Motor neuron (in vitro differentiated cells): ENCODE measurements at regions not wholly inside any gene's neighbourhood (a gene's known extent, or its start where the extent isn't known, plus 50 kb on each side); places are given as distances from the start of the nearest gene placed in this dataset.
"Not testable (repeated sequence)": the region's sequence is repeated elsewhere in the genome, so short reads cannot be mapped to it uniquely, and the experiment has no call there.

Experiments
- ATAC-seq, 8 experiments: fragments of 200-7000 bp; cut with Tn5 transposase; replicated peaks in 6 of 8; 2 replicates each; pipeline ENCODE4 v1.8.0; 2021; ENCODE audit warnings: mild to moderate bottlenecking in 8 of 8, moderate library complexity in 8 of 8
- H3K27ac ChIP-seq, 2 donors: fragments of 250-450 bp; sonication (Bioruptor Pico); 2 replicates each; pipeline ENCODE4 v1.9.0; 2021; ENCODE audit warnings: antibody characterized with exemption in 2 of 2, mild to moderate bottlenecking in 2 of 2, moderate library complexity in 1 of 2
- H3K4me1 ChIP-seq, 2 donors: fragments of 250-450 bp; sonication (Bioruptor Pico); replicated peaks in 1 of 2; 2 replicates each; pipeline ENCODE4 v1.6.1; 2021; ENCODE audit warnings: antibody characterized with exemption in 2 of 2, mild to moderate bottlenecking in 2 of 2, moderate library complexity in 1 of 2
- H3K4me3 ChIP-seq, 5 donors: fragments of 250-450 bp; sonication (Bioruptor Pico); 2 replicates each; pipeline ENCODE4 v1.9.0; 2021; ENCODE audit warnings: antibody characterized with exemption in 5 of 5, mild to moderate bottlenecking in 5 of 5, moderate library complexity in 4 of 5
- WGBS, 10 experiments: fragments of 450-650 bp; shearing (Covaris generic); methylation state at CpG; one replicate each; pipeline ENCODE4 v1.0.0; 2022; 5-methylcytosine and 5-hydroxymethylcytosine counted together
- in situ Hi-C, 9 experiments: fragments of 400-800 bp; cut with MboI; loops; one replicate each; pipeline ENCODE4 v1.15.0; 2021; ENCODE audit warnings: low sequenced_read_pairs in 9 of 9, low pct_unique_long_range_greater_than_20kb in 2 of 9; ENCODE audit not compliant: unreplicated experiment in 9 of 9

GRCh38 chr5:163731256-163731655, 225.8 kb downstream of the MAT2B start:
- Histone ChIP-seq H3K4me1 (no peaks in the 10 kb centered on the region), H3K4me3 (no peak overlapping the region), H3K27ac (no peak overlapping the region)
- ATAC-seq, result no peak
- in situ Hi-C loops, result no loop called here
- 13 to 100% (median 83%) methylated on average over 1 to 2 of the region's 2 CpGs for WGBS, 10 experiments

GRCh38 chr5:163735069-163735468, 229.7 kb downstream of the MAT2B start:
- no peak for ATAC-seq
- H3K4me1 ChIP-seq, result no peaks in the 10 kb centered on the region
- 40 to 100% (median 87%) methylated on average over 1 to 4 of the region's 4 CpGs; no CpG with 5 or more reads in 5 of the 10 experiments for WGBS, 10 experiments
- in situ Hi-C loops, result no loop called here
- H3K4me3 ChIP-seq, result no peak overlapping the region
- H3K27ac ChIP-seq, result no peak overlapping the region

- WGBS, 10 experiments, result 0 to 91% (median 52%) methylated on average over 1 to 2 of the region's 2 CpGs
- Histone ChIP-seq H3K27ac (no peak overlapping the region), H3K4me3 (no peak overlapping the region), H3K4me1 (no peaks in the 10 kb centered on the region)
- in situ Hi-C loops, result no loop called here
- ATAC-seq, result no peak
Observed at GRCh38 chr5:163747586-163747985, 242.2 kb downstream of the MAT2B start.

GRCh38 chr5:163748934-163749333, 243.5 kb downstream of the MAT2B start:
- no peak overlapping the region for H3K4me3 ChIP-seq
- in situ Hi-C loops, result no loop called here
- no peaks in the 10 kb centered on the region for H3K4me1 ChIP-seq
- H3K27ac ChIP-seq, result no peak overlapping the region
- no peak for ATAC-seq
- 0 to 100% (median 88%) methylated on average over 1 to 2 of the region's 3 CpGs; no CpG with 5 or more reads in 1 of the 10 experiments for whole genome bisulfite sequencing, 10 experiments

GRCh38 chr5:163750415-163750814, 245.0 kb downstream of the MAT2B start:
- 30 to 100% (median 91%) methylated on average over 2 to 10 of the region's 10 CpGs; no CpG with 5 or more reads in 1 of the 10 experiments for WGBS, 10 experiments
- H3K27ac ChIP-seq, H3K4me3 ChIP-seq, H3K4me1 ChIP-seq, in situ Hi-C loops, ATAC-seq: not testable (repeated sequence)

GRCh38 chr5:163755505-163755904, 250.1 kb downstream of the MAT2B start:
- WGBS, 10 experiments, result 11 to 100% (median 79%) methylated on average over 1 of the region's 1 CpG; no CpG with 5 or more reads in 2 of the 10 experiments
- ATAC-seq, result no peak
- in situ Hi-C loops, result no loop called here
- Histone ChIP-seq H3K4me1 (peaks cover 0 to 8% of the 10 kb centered on the region in 2 donors), H3K27ac (no peak overlapping the region), H3K4me3 (no peak overlapping the region)

- Histone ChIP-seq H3K27ac (no peak overlapping the region), H3K4me1 (peaks cover 0 to 8% of the 10 kb centered on the region in 2 donors), H3K4me3 (no peak overlapping the region)
- in situ Hi-C loops, result no loop called here
- 0 to 90% (median 78%) methylated on average over 1 to 2 of the region's 2 CpGs; no CpG with 5 or more reads in 2 of the 10 experiments for WGBS, 10 experiments
- ATAC-seq, result no peak
Observed at GRCh38 chr5:163756170-163756569, 250.8 kb downstream of the MAT2B start.

GRCh38 chr5:163757344-163757743, 251.9 kb downstream of the MAT2B start:
- H3K27ac ChIP-seq, result no peak overlapping the region
- ATAC-seq, result peak in 1 of 8 experiments; percentile 24
- in situ Hi-C loops, result no loop called here
- WGBS, 10 experiments, result 0 to 97% (median 78%) methylated on average over 2 to 5 of the region's 5 CpGs; no CpG with 5 or more reads in 3 of the 10 experiments
- H3K4me1 ChIP-seq, result peaks cover 0 to 8% of the 10 kb centered on the region in 2 donors
- no peak overlapping the region for H3K4me3 ChIP-seq

- WGBS, 10 experiments, result 0 to 100% (median 78%) methylated on average over 1 to 2 of the region's 2 CpGs; no CpG with 5 or more reads in 1 of the 10 experiments
- peaks cover 0 to 8% of the 10 kb centered on the region in 2 donors for H3K4me1 ChIP-seq
- H3K4me3 ChIP-seq, result no peak overlapping the region
- no peak for ATAC-seq
- in situ Hi-C loops, result no loop called here
- H3K27ac ChIP-seq, result no peak overlapping the region
Observed at GRCh38 chr5:163758283-163758711, 252.9 kb downstream of the MAT2B start.

GRCh38 chr5:163759000-163759704, 253.7 kb downstream of the MAT2B start:
- Histone ChIP-seq H3K4me3 (no peak overlapping the region), H3K4me1 (peaks cover 0 to 8% of the 10 kb centered on the region in 2 donors), H3K27ac (no peak overlapping the region)
- peak in 4 of 8 experiments; percentile 39 to 78 (median 55) for ATAC-seq
- WGBS, 10 experiments, result 0 to 83% (median 40%) methylated on average over 1 to 4 of the region's 4 CpGs; no CpG with 5 or more reads in 2 of the 10 experiments
- in situ Hi-C loops, result no loop called here

GRCh38 chr5:163760498-163760897, 255.1 kb downstream of the MAT2B start:
- peaks cover 0 to 8% of the 10 kb centered on the region in 2 donors for H3K4me1 ChIP-seq
- no peak overlapping the region for H3K27ac ChIP-seq
- ATAC-seq, result peak in 1 of 8 experiments; percentile 20
- H3K4me3 ChIP-seq, result no peak overlapping the region
- in situ Hi-C loops, result no loop called here
- WGBS, 10 experiments, result 0 to 78% (median 53%) methylated on average over 2 to 3 of the region's 3 CpGs; no CpG with 5 or more reads in 1 of the 10 experiments

- in situ Hi-C loops, result no loop called here
- no peak for ATAC-seq
- Histone ChIP-seq H3K27ac (no peak overlapping the region), H3K4me3 (no peak overlapping the region), H3K4me1 (peaks cover 7 to 20% of the 10 kb centered on the region in 2 donors)
- 3 to 100% (median 88%) methylated on average over 1 to 8 of the region's 8 CpGs for WGBS, 10 experiments
Observed at GRCh38 chr5:163766936-163767670, 261.7 kb downstream of the MAT2B start.

- peak in 1 of 8 experiments; percentile 20 for ATAC-seq
- in situ Hi-C loops, result no loop called here
- Histone ChIP-seq H3K4me1 (peaks cover 11 to 42% of the 10 kb centered on the region in 2 donors), H3K27ac (no peak overlapping the region), H3K4me3 (no peak overlapping the region)
- WGBS, 10 experiments, result 0 to 75% (median 31%) methylated on average over 1 to 2 of the region's 2 CpGs; no CpG with 5 or more reads in 2 of the 10 experiments
Observed at GRCh38 chr5:163770625-163771024, 265.2 kb downstream of the MAT2B start.
